Spleen (tissue), 11 donors: ENCODE measurements at regions not wholly inside any gene's neighbourhood (a gene's known extent, or its start where the extent isn't known, plus 50 kb on each side); places are given as distances from the start of the nearest gene placed in this dataset.

Experiments used
- DNase-seq: peaks from one replicate; pipeline ENCODE4 v3.0.0-alpha.2; 2020
- H3K27ac ChIP-seq, 8 donors: fragments of 200-600 bp; sonication (generic) in 7 of 8; 1 replicate in 4 of 8; 2 replicates in 4 of 8; pipeline versions ENCODE4 v1.5.0 to v1.8.0; 2016 to 2021; ENCODE audit warnings: inconsistent platforms in 4 of 8, mild to moderate bottlenecking in 4 of 8, moderate library complexity in 1 of 8
- H3K27me3 ChIP-seq, 7 donors: fragments of 200-600 bp; sonication (generic) in 6 of 7; replicated peaks in 1 of 7; 1 replicate in 4 of 7; 2 replicates in 3 of 7; pipeline versions ENCODE4 v1.5.0 to v1.8.0; 2016 to 2021; ENCODE audit warnings: inconsistent platforms in 3 of 7, mild to moderate bottlenecking in 1 of 7
- H3K36me3 ChIP-seq, 6 donors: fragments of 200-600 bp; sonication (generic) in 5 of 6; 1 replicate in 4 of 6; 2 replicates in 2 of 6; pipeline versions ENCODE4 v1.5.0 to v1.8.0; 2016 to 2021; ENCODE audit warnings: inconsistent platforms in 2 of 6
- H3K4me1 ChIP-seq, 6 donors: fragments of 200-600 bp; sonication (generic) in 5 of 6; 1 replicate in 3 of 6; 2 replicates in 3 of 6; pipeline versions ENCODE4 v1.5.0 to v1.8.0; 2016 to 2021; ENCODE audit warnings: inconsistent platforms in 3 of 6
- H3K4me3 ChIP-seq, 8 donors: fragments of 200-600 bp; sonication (generic) in 7 of 8; 1 replicate in 4 of 8; 2 replicates in 4 of 8; pipeline versions ENCODE4 v1.5.0 to v1.8.0; 2016 to 2021; ENCODE audit warnings: inconsistent platforms in 4 of 8, mild to moderate bottlenecking in 4 of 8, moderate library complexity in 2 of 8
- H3K9me3 ChIP-seq, 8 donors: fragments of 200-600 bp; sonication (generic) in 7 of 8; 1 replicate in 4 of 8; 2 replicates in 4 of 8; pipeline versions ENCODE4 v1.5.0 to v1.8.0; 2016 to 2021; ENCODE audit warnings: inconsistent platforms in 4 of 8
- CTCF ChIP-seq, 11 experiments: fragments of 200-600 bp in 7 of 11; fragments of 450-650 bp in 4 of 11; sonication (generic) in 4 of 11; IDR thresholded peaks in 8 of 11; conservative IDR thresholded peaks in 3 of 11; 1 replicate in 7 of 11; 2 replicates in 4 of 11; pipeline versions ENCODE4 v1.4.0 to v1.8.0; 2016 to 2021; ENCODE audit warnings: antibody characterized with exemption in 11 of 11, inconsistent platforms in 4 of 11, mild to moderate bottlenecking in 1 of 11
- POLR2A ChIP-seq, 3 donors: fragments of 450-650 bp; IDR thresholded peaks; one replicate each; pipeline ENCODE4 v1.5.1; 2017; ENCODE audit warnings: antibody characterized with exemption in 3 of 3, mild to moderate bottlenecking in 1 of 3
- POLR2AphosphoS5 ChIP-seq, 3 donors: sonication (generic); formaldehyde crosslinking; IDR thresholded peaks; one replicate each; pipeline ENCODE4 v1.5.1; 2017; ENCODE audit warnings: antibody characterized with exemption in 3 of 3
- WGBS, 5 donors: extraction: QIAGEN DNeasy Blood & Tissue Kit in 3 of 5; methylation state at CpG; one replicate each; pipeline versions ENCODE4 v1.1.5 to v1.1.7; 2013 to 2018; 5-methylcytosine and 5-hydroxymethylcytosine counted together
- intact Hi-C: fragments of 100-400 bp; cut with DNase I; formaldehyde crosslinking; loops from one replicate; pipeline ENCODE4 v1.15.0; 2023; ENCODE audit warnings: low total_unique reads
- donor health status: healthy with polysubstance abuse.
- donor health status: DM: no; HTN: no; CAD: no; lungs with moderate emphysema.
- donor health status: DM: no; HTN: no; CAD: no.
- donor health status: Bipolar disorder and iron deficiency.
- donor health status: healthy.
- donor health status: DM: no; HTN: no; CAD: no.
- donor health status: DM: yes; HTN: yes; CAD: no.

GRCh38 chr9:89873801-89874200, 269.0 kb downstream of the GADD45G start:
- H3K27ac ChIP-seq: no peak overlapping the region
- H3K9me3 ChIP-seq: no peaks in the 10 kb centered on the region
- H3K4me1 ChIP-seq: peaks cover 0 to 5% (median 0%) of the 10 kb centered on the region in 6 donors
- no peaks in the 10 kb centered on the region for H3K36me3 ChIP-seq
- intact Hi-C loops: no loop called here
- no peak for TF ChIP-seq POLR2AphosphoS5 (IDR thresholded peaks at IDR 0.05)
- TF ChIP-seq CTCF (IDR thresholded peaks at IDR 0.05 in 8 of 11, conservative IDR thresholded peaks at IDR 0.05 in 3 of 11): no peak
- TF ChIP-seq POLR2A (IDR thresholded peaks at IDR 0.05): no peak
- H3K27me3 ChIP-seq: no peaks in the 10 kb centered on the region
- H3K4me3 ChIP-seq: no peak overlapping the region
- WGBS, 5 donors: 81 to 94% (median 90%) methylated on average over 6 to 8 of the region's 8 CpGs
- peak; percentile 46 for DNase-seq

- WGBS, 5 donors: 74 to 83% (median 81%) methylated on average over 14 to 18 of the region's 18 CpGs
- Histone ChIP-seq H3K4me3 (no peak overlapping the region), H3K27ac (peak overlapping the region in 2 of 8 donors; percentile 10 to 22), H3K4me1 (peaks cover 0 to 5% (median 0%) of the 10 kb centered on the region in 6 donors), H3K36me3 (no peaks in the 10 kb centered on the region), H3K27me3 (no peaks in the 10 kb centered on the region), H3K9me3 (no peaks in the 10 kb centered on the region)
- peak; percentile 64 for DNase-seq
- TF ChIP-seq POLR2AphosphoS5 (IDR thresholded peaks at IDR 0.05) (peak in 1 of 3 donors; percentile 48), POLR2A (IDR thresholded peaks at IDR 0.05) (no peak), CTCF (IDR thresholded peaks at IDR 0.05 in 8 of 11, conservative IDR thresholded peaks at IDR 0.05 in 3 of 11) (no peak)
- intact Hi-C loops: no loop called here
Observed at GRCh38 chr9:89874351-89875321, 269.8 kb downstream of the GADD45G start.

- peak; percentile 35 for DNase-seq
- WGBS, 5 donors: 80 to 86% (median 84%) methylated on average over 15 to 18 of the region's 18 CpGs
- intact Hi-C loops: no loop called here
- Histone ChIP-seq H3K27me3 (no peaks in the 10 kb centered on the region), H3K9me3 (no peaks in the 10 kb centered on the region), H3K27ac (no peak overlapping the region), H3K4me1 (peaks cover 0 to 5% (median 0%) of the 10 kb centered on the region in 6 donors), H3K4me3 (no peak overlapping the region), H3K36me3 (no peaks in the 10 kb centered on the region)
- TF ChIP-seq POLR2AphosphoS5 (IDR thresholded peaks at IDR 0.05): no peak
- TF ChIP-seq POLR2A (IDR thresholded peaks at IDR 0.05): no peak
- no peak for TF ChIP-seq CTCF (IDR thresholded peaks at IDR 0.05 in 8 of 11, conservative IDR thresholded peaks at IDR 0.05 in 3 of 11)
Observed at GRCh38 chr9:89877051-89878002, 272.5 kb downstream of the GADD45G start.
